ENCODE measurements at regions not wholly inside any gene's neighbourhood (a gene's known extent, or its start where the extent isn't known, plus 50 kb on each side); places are given as distances from the start of the nearest gene placed in this dataset.
"Not testable (repeated sequence)": the region's sequence is repeated elsewhere in the genome, so short reads cannot be mapped to it uniquely, and the experiment has no call there.

DNA sequence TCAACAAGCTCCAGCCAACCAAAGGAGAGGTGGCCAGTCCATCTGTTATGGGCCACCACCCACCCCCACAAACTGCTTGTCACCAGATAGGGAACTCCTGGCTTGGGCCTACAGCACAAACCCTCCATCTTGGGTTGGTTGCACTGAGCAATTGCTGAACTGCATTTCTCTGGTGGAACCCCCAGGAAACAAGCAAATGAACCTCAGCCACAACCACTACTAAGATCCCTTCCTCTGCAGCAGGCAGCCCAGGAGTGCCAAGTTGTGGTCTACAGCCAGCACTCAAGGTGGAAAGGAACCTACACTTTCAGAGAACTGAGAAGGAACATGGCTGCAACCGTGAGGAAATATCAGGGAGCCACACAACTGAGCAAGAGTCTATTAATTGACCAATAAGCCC lies 171.6 kb downstream of the TMEM200A start:
- TF ChIP-seq, protein P1, sequence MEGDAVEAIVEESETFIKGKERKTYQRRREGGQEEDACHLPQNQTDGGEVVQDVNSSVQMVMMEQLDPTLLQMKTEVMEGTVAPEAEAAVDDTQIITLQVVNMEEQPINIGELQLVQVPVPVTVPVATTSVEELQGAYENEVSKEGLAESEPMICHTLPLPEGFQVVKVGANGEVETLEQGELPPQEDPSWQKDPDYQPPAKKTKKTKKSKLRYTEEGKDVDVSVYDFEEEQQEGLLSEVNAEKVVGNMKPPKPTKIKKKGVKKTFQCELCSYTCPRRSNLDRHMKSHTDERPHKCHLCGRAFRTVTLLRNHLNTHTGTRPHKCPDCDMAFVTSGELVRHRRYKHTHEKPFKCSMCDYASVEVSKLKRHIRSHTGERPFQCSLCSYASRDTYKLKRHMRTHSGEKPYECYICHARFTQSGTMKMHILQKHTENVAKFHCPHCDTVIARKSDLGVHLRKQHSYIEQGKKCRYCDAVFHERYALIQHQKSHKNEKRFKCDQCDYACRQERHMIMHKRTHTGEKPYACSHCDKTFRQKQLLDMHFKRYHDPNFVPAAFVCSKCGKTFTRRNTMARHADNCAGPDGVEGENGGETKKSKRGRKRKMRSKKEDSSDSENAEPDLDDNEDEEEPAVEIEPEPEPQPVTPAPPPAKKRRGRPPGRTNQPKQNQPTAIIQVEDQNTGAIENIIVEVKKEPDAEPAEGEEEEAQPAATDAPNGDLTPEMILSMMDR (IDR thresholded peaks at IDR 0.05; ENCODE audit: low read depth, low read length): no peak
- DNase-seq (ENCODE audit: extremely low read depth, low read depth): no peak

DNA sequence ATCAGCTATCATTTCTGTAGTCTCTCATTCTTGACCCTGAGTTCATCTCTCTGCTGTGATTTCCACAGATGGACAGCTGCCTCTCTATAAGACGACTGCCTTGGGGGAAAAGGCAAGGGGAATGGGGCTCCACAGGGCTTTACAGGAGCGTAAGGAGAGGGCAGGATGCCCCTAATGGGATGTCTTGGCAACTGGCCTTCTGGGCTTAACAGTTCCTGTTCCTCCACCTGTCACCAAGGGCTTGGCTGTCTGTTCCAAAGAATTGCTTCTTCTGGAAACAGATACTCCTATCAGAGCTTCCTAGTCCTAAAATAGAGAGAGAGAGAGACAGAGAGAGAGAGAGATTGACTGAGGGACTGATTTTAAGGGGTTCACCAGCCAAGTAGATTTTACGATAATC lies 181.9 kb downstream of the TMEM200A start:
- TF ChIP-seq, protein P1 (IDR thresholded peaks at IDR 0.05; ENCODE audit: low read depth, low read length): no peak
- no peak for DNase-seq (ENCODE audit: extremely low read depth, low read depth)

DNA sequence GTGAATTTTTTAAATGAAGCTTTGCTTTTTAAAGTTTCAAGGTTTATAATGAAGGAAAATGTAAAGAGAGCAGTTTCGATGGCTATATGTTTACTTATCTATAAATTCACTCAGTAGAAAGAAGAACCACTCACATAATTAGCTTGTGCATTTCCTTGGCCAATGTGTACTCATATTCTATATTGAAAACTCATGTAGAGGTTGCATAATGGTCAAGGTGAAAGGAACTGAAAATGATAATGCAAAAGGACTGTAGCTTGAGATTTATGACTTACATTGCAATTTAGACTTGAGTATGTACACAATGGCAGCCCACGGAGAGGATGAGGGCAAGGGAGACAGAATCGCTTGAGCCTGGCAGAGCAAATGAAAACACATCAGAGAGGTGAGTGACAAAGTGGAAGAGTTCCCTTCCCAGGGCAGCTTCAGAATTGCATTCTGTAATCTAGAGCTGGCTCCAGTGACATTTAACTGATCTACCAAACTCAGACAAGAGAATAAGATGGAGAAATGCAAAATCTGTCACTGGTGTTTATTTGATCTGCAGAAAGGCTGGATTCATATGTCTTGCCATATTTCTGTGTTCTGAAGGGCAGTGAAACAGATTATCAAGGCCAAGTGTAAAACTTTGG lies 191.8 kb downstream of the TMEM200A start:
- TF ChIP-seq, protein P1 (IDR thresholded peaks at IDR 0.05; ENCODE audit: low read depth, low read length): no peak
- DNase-seq (ENCODE audit: extremely low read depth, low read depth): no peak

DNA sequence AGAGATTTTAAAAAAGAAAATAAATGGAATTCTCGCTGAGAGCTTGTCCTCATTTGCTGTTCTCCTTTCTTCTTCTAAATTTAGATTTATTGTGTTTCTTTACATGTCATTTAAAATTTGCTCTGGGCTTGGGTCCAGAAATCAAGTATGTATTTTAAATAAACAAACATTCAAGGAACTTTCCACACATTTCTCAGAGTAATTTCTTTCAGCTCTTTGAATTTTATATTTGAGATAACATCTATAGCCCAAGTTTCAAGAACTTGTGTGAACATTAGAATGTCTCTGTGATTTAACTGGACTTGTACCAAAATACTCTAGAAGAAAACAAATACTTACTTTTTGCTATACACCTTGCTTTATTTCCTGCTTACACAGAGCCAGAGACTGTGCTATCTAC lies 192.3 kb downstream of the TMEM200A start:
- DNase-seq (ENCODE audit: extremely low read depth, low read depth): no peak

DNA sequence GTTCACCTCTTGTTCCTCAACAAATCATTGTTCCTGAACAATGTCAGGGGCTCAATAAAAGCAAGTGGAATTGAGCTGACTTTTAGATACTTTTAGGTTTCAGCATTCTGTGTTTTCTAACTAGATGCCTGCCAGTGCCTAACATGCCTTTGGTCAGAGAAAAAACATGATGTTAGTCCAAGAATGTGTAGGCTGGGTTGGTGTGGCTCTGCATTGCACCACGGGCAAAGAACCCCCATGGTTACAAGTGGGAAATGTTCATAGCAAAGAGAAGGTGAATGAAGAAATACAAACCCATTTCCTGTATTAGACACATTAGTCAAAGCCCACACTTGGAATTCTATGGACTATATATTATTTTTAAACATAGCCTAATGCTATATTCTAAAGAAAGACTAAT lies 193.3 kb downstream of the TMEM200A start:
- TF ChIP-seq, protein P1 (IDR thresholded peaks at IDR 0.05; ENCODE audit: low read depth, low read length): no peak
- DNase-seq (ENCODE audit: extremely low read depth, low read depth): no peak

More for the DNA sequence above, 192.3 kb downstream of the TMEM200A start:
- TF ChIP-seq, protein P1 (IDR thresholded peaks at IDR 0.05; ENCODE audit: low read depth, low read length): no peak

DNA sequence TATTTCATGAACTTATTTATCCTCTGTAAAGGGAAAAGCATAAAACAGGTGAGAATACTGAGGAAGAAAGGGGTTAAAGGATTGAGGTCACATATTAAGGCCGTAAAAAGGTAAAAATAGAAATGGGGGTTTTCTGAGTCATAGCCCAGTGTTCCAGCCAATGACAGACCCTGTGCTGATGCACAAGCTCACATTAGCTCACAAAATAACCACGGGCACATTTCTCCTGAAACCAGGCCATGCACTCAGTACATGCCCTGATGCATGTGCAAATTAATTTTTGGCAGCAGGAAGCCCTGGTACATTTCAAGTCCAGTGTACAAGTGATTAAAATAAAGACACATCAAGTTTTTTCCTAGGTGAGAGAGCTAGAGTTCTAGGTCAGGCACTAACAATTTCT lies 194.4 kb downstream of the TMEM200A start:
- no peak for DNase-seq (ENCODE audit: extremely low read depth, low read depth)

DNA sequence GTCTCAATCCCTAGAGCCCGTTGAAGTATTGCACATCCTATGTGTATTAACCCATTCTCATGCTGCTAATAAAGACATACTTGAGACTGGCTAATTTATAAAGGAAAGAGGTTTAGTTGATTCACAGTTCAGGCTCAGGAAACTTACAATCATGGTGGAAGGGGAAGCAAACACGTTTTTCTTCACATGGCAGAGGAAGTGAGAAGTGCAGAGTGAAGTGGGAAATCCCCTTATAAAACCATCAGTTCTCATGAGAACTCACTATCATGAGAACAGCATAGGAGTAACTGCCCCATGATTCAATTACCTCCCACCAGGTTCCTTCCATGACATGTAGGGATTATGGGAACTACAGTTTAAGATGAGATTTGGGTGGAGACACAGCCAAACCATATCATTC lies 195.3 kb downstream of the TMEM200A start:
- DNase-seq (ENCODE audit: extremely low read depth, low read depth): not testable (repeated sequence)

More for the DNA sequence above, 194.4 kb downstream of the TMEM200A start:
- TF ChIP-seq, protein P1 (IDR thresholded peaks at IDR 0.05; ENCODE audit: low read depth, low read length): no peak

DNA sequence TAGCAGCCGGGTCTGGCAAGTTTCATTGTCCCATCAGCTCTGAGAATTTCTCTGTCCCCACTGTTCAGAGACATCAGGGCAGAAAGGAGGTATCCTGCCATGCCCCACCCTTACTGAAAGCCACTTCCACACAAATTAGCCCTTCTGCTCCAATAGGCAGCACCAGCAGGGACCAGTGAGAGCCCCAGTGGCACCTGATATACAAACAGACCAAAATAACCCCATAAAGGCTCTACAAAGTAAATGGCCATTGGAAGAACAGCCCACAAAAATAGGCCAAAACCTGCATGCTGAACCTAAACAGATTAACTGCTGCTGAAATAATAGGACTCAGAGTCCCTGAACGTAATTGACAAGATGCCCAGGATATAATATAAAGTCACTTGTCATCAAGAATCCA lies 199.9 kb downstream of the TMEM200A start:
- TF ChIP-seq, protein P1 (IDR thresholded peaks at IDR 0.05; ENCODE audit: low read depth, low read length): no peak
- no peak for DNase-seq (ENCODE audit: extremely low read depth, low read depth)
